Pancreas (tissue), 10 donors: ENCODE measurements at regions not wholly inside any gene's neighbourhood (a gene's known extent, or its start where the extent isn't known, plus 50 kb on each side); places are given as distances from the start of the nearest gene placed in this dataset.

Experiments used
- ATAC-seq, 4 donors: fragments of 200-7000 bp; cut with Tn5 transposase; one replicate each; pipeline versions ENCODE4 v1.8.0 to v1.9.1; 2020; ENCODE audit warnings: mild to moderate bottlenecking in 4 of 4, moderate library complexity in 4 of 4
- DNase-seq, 6 donors: peaks; one replicate each; pipeline ENCODE4 v3.0.0-alpha.2; 2020
- FAIRE-seq: peaks from 2 replicates; lab custom pipeline; 2012; peaks lifted over from hg19 to GRCh38; lab: Jason Lieb, UNC
- H3K27ac ChIP-seq, 4 donors: fragments of 200-600 bp; sonication (generic); 1 replicate in 3 of 4; 2 replicates in 1 of 4; pipeline versions ENCODE4 v1.5.0 to v1.8.0; 2020
- H3K27me3 ChIP-seq, 4 donors: fragments of 200-600 bp; one replicate each; pipeline ENCODE4 v1.8.0; 2021
- H3K36me3 ChIP-seq, 3 donors: fragments of 200-600 bp; sonication (generic) in 1 of 3; one replicate each; pipeline versions ENCODE4 v1.5.0 to v1.8.0; 2020 to 2021
- H3K4me1 ChIP-seq, 3 donors: fragments of 200-600 bp; one replicate each; pipeline ENCODE4 v1.8.0; 2021
- H3K4me3 ChIP-seq, 4 donors: fragments of 200-600 bp; sonication (generic) in 2 of 4; one replicate each; pipeline versions ENCODE4 v1.5.0 to v1.8.0; 2020 to 2021
- H3K9me3 ChIP-seq, 4 donors: fragments of 200-600 bp; one replicate each; pipeline ENCODE4 v1.8.0; 2021
- CTCF ChIP-seq, 4 donors: fragments of 200-600 bp; sonication (generic) in 3 of 4; IDR thresholded peaks; one replicate each; pipeline versions ENCODE4 v1.5.0 to v1.8.0; 2021; ENCODE audit warnings: antibody characterized with exemption in 4 of 4
- WGBS, 2 donors: extraction: QIAGEN DNeasy Blood & Tissue Kit; methylation state at CpG; one replicate each; pipeline ENCODE4 v1.1.7; 2013; 5-methylcytosine and 5-hydroxymethylcytosine counted together
- intact Hi-C, 3 donors: fragments of 100-400 bp; cut with DNase I; formaldehyde crosslinking; loops; one replicate each; pipeline versions ENCODE4 v1.11.1 to v1.14.2; 2022
- donor health status: healthy with polysubstance abuse.
- donor health status: DM: no; HTN: no; CAD: no; lungs with moderate emphysema.
- donor health status: DM: no; HTN: no; CAD: no.
- donor health status: control.
- donor health status: control.
- donor health status: Bipolar disorder and iron deficiency.
- donor health status: DM: yes; HTN: yes; CAD: no.
- donor health status: DM: no; HTN: no; CAD: no.
- donor health status: DM: no; HTN: no; CAD: no.
- donor health status: DM: yes; HTN: yes; CAD: no.

- DNase-seq, result no peak
- WGBS, 2 donors, result 28 to 43% methylated on average over 3 of the region's 3 CpGs
- Histone ChIP-seq H3K27me3 (no peaks in the 10 kb centered on the region), H3K9me3 (no peaks in the 10 kb centered on the region), H3K36me3 (no peaks in the 10 kb centered on the region), H3K4me1 (no peaks in the 10 kb centered on the region), H3K27ac (no peak overlapping the region), H3K4me3 (no peak overlapping the region)
- no peak for FAIRE-seq
- intact Hi-C loops, result no loop called here
- ATAC-seq, result peak in 2 of 4 donors; percentile 30 to 66
- TF ChIP-seq CTCF (IDR thresholded peaks at IDR 0.05), result no peak
Observed at GRCh38 chr4:62288808-62289541, 1088.8 kb downstream of the ADGRL3 start.

- intact Hi-C loops, result no loop called here
- Histone ChIP-seq H3K4me1 (no peaks in the 10 kb centered on the region), H3K4me3 (no peak overlapping the region), H3K36me3 (no peaks in the 10 kb centered on the region), H3K27me3 (no peaks in the 10 kb centered on the region), H3K27ac (no peak overlapping the region), H3K9me3 (no peaks in the 10 kb centered on the region)
- FAIRE-seq (no peak), DNase-seq (no peak), ATAC-seq (no peak)
- 53 to 59% methylated on average over 2 of the region's 2 CpGs for WGBS, 2 donors
- TF ChIP-seq CTCF (IDR thresholded peaks at IDR 0.05), result no peak
Observed at GRCh38 chr4:62285026-62285425, 1084.9 kb downstream of the ADGRL3 start.

GRCh38 chr4:62279689-62280088, 1079.6 kb downstream of the ADGRL3 start:
- Histone ChIP-seq H3K27ac (no peak overlapping the region), H3K4me3 (no peak overlapping the region), H3K27me3 (no peaks in the 10 kb centered on the region), H3K36me3 (no peaks in the 10 kb centered on the region), H3K9me3 (no peaks in the 10 kb centered on the region), H3K4me1 (no peaks in the 10 kb centered on the region)
- DNase-seq (no peak), FAIRE-seq (no peak), ATAC-seq (no peak)
- intact Hi-C loops, result no loop called here
- no peak for TF ChIP-seq CTCF (IDR thresholded peaks at IDR 0.05)

- no peak for TF ChIP-seq CTCF (IDR thresholded peaks at IDR 0.05)
Observed at GRCh38 chr4:62275470-62275869, 1075.3 kb downstream of the ADGRL3 start.

GRCh38 chr4:62274782-62275181, 1074.7 kb downstream of the ADGRL3 start:
- no peaks in the 10 kb centered on the region for H3K4me1 ChIP-seq
- H3K27ac ChIP-seq, result no peak overlapping the region
- no peak for ATAC-seq
- TF ChIP-seq CTCF (IDR thresholded peaks at IDR 0.05), result no peak
- H3K36me3 ChIP-seq, result no peaks in the 10 kb centered on the region
- FAIRE-seq, result no peak
- DNase-seq, result no peak
- WGBS, 2 donors, result 43 to 62% methylated on average over 1 of the region's 1 CpG
- no peaks in the 10 kb centered on the region for H3K9me3 ChIP-seq
- H3K27me3 ChIP-seq, result no peaks in the 10 kb centered on the region
- intact Hi-C loops, result no loop called here
- no peak overlapping the region for H3K4me3 ChIP-seq

More at GRCh38 chr4:62275470-62275869, 1075.3 kb downstream of the ADGRL3 start:
- H3K27ac ChIP-seq, result no peak overlapping the region
- no peaks in the 10 kb centered on the region for H3K9me3 ChIP-seq
- no peaks in the 10 kb centered on the region for H3K27me3 ChIP-seq
- no peaks in the 10 kb centered on the region for H3K4me1 ChIP-seq
- H3K4me3 ChIP-seq, result no peak overlapping the region
- no peaks in the 10 kb centered on the region for H3K36me3 ChIP-seq
- intact Hi-C loops, result no loop called here
- FAIRE-seq, result no peak
- ATAC-seq, result no peak
- no peak for DNase-seq
